H9 (cell line): ENCODE measurements at regions not wholly inside any gene's neighbourhood (a gene's known extent, or its start where the extent isn't known, plus 50 kb on each side); places are given as distances from the start of the nearest gene placed in this dataset.

Experiments
- DNase-seq: peaks from one replicate; pipeline ENCODE4 v3.0.0-alpha.2; 2017
- H2AFZ ChIP-seq: one replicate; pipeline ENCODE4 v1.6.1; 2013; ENCODE audit warnings: mild to moderate bottlenecking, low read length, control low read depth, moderate library complexity
- H2AK5ac ChIP-seq: 2 replicates; pipeline ENCODE4 v1.6.1; 2013; ENCODE audit warnings: low read length, control low read depth, mixed read lengths; ENCODE audit not compliant: insufficient read length
- H2BK120ac ChIP-seq: one replicate; pipeline ENCODE4 v1.6.1; 2013; ENCODE audit warnings: low read depth, mild to moderate bottlenecking, low read length, control low read depth, inconsistent platforms; ENCODE audit not compliant: poor library complexity, severe bottlenecking
- H2BK12ac ChIP-seq: 2 replicates; pipeline ENCODE4 v1.6.1; 2013; ENCODE audit warnings: low read length, control low read depth, mixed read lengths, low read depth; ENCODE audit not compliant: insufficient read length
- H2BK15ac ChIP-seq: 2 replicates; pipeline ENCODE4 v1.6.1; 2013; ENCODE audit warnings: low read depth, low read length, control low read depth
- H2BK20ac ChIP-seq: one replicate; pipeline ENCODE4 v1.6.1; 2013; ENCODE audit warnings: low read depth, mild to moderate bottlenecking, low read length, control low read depth, inconsistent platforms; ENCODE audit not compliant: poor library complexity, severe bottlenecking
- H2BK5ac ChIP-seq: 2 replicates; pipeline ENCODE4 v1.6.1; 2013; ENCODE audit warnings: low read length, control low read depth, mixed read lengths; ENCODE audit not compliant: insufficient read length
- H3K14ac ChIP-seq: 2 replicates; pipeline ENCODE4 v1.6.1; 2013; ENCODE audit warnings: low read length, control low read depth; ENCODE audit not compliant: insufficient read depth
- H3K18ac ChIP-seq: 2 replicates; pipeline ENCODE4 v1.6.1; 2013; ENCODE audit warnings: low read depth, mild to moderate bottlenecking, mixed read lengths, low read length, control low read depth; ENCODE audit not compliant: insufficient read length
- H3K23ac ChIP-seq: 2 replicates; pipeline ENCODE4 v1.6.1; 2013; ENCODE audit warnings: low read length, control low read depth, mixed read lengths, low read depth; ENCODE audit not compliant: insufficient read length
- H3K23me2 ChIP-seq: 2 replicates; pipeline ENCODE4 v1.6.1; 2013; ENCODE audit warnings: low read depth, mild to moderate bottlenecking, mixed read lengths, low read length, control low read depth; ENCODE audit not compliant: insufficient read length, poor library complexity, severe bottlenecking
- H3K27ac ChIP-seq: 2 replicates; pipeline ENCODE4 v1.5.1; 2013; ENCODE audit warnings: low read length, control low read depth, mixed read lengths, low read depth; ENCODE audit not compliant: insufficient read length
- H3K27me3 ChIP-seq: 2 replicates; pipeline ENCODE4 v1.6.1; 2013; ENCODE audit warnings: low read length, control low read depth, inconsistent platforms; ENCODE audit not compliant: insufficient read depth
- H3K4ac ChIP-seq: 2 replicates; pipeline ENCODE4 v1.6.1; 2013; ENCODE audit warnings: low read depth, mild to moderate bottlenecking, control low read depth, inconsistent platforms, low read length, moderate library complexity
- H3K4me1 ChIP-seq: 2 replicates; pipeline ENCODE4 v1.6.1; 2013; ENCODE audit warnings: low read length, control low read depth, inconsistent platforms; ENCODE audit not compliant: insufficient read depth
- H3K4me2 ChIP-seq: 2 replicates; pipeline ENCODE4 v1.6.1; 2013; ENCODE audit warnings: low read length, control low read depth, mixed read lengths; ENCODE audit not compliant: insufficient read length, insufficient read depth
- H3K56ac ChIP-seq: 2 replicates; pipeline ENCODE4 v1.6.1; 2013; ENCODE audit warnings: low read depth, mild to moderate bottlenecking, mixed read lengths, low read length, control low read depth; ENCODE audit not compliant: insufficient read length
- H3K79me1 ChIP-seq: 2 replicates; pipeline ENCODE4 v1.6.1; 2013; ENCODE audit warnings: low read depth, mild to moderate bottlenecking, moderate library complexity, low read length, control low read depth, inconsistent platforms; ENCODE audit not compliant: insufficient read depth, poor library complexity, severe bottlenecking
- H3K79me2 ChIP-seq: 2 replicates; pipeline ENCODE4 v1.6.1; 2013; ENCODE audit warnings: low read length, control low read depth, inconsistent platforms; ENCODE audit not compliant: insufficient read depth
- H3K9ac ChIP-seq: 2 replicates; pipeline ENCODE4 v1.6.1; 2013; ENCODE audit warnings: low read length, control low read depth, mixed read lengths; ENCODE audit not compliant: insufficient read length; ENCODE audit errors: extremely low read depth
- H3K9me3 ChIP-seq: one replicate; pipeline ENCODE4 v1.6.1; 2013; ENCODE audit warnings: low read depth, low read length, inconsistent platforms; ENCODE audit not compliant: control insufficient read depth
- H3T11ph ChIP-seq: one replicate; pipeline ENCODE4 v1.6.1; 2013; ENCODE audit warnings: mild to moderate bottlenecking, low read length, control low read depth, inconsistent platforms
- H4K20me1 ChIP-seq: one replicate; pipeline ENCODE4 v1.6.1; 2013; ENCODE audit not compliant: control insufficient read depth, insufficient read length, insufficient read depth
- H4K5ac ChIP-seq: 2 replicates; pipeline ENCODE4 v1.6.1; 2013; ENCODE audit warnings: low read depth, mild to moderate bottlenecking, mixed read lengths, low read length, control low read depth; ENCODE audit not compliant: insufficient read length
- H4K8ac ChIP-seq: replicated peaks from 2 replicates; pipeline ENCODE4 v1.6.1; 2013; ENCODE audit warnings: low read length, control low read depth, mixed read lengths, low read depth; ENCODE audit not compliant: insufficient read length
- H4K91ac ChIP-seq: 2 replicates; pipeline ENCODE4 v1.6.1; 2013; ENCODE audit warnings: low read depth, mild to moderate bottlenecking, moderate library complexity, mixed read lengths, low read length, control low read depth; ENCODE audit not compliant: insufficient read length
- H3K27ac Mint-ChIP-seq, 3 experiments: 2 replicates in 2 of 3; 3 replicates in 1 of 3; pipeline ENCODE4 v1.8.0; 2020 to 2021; ENCODE audit warnings: mixed read lengths in 3 of 3, mild to moderate bottlenecking in 1 of 3, moderate library complexity in 1 of 3
- H3K27me3 Mint-ChIP-seq: 2 replicates; pipeline ENCODE4 v1.8.0; 2021; ENCODE audit warnings: low read depth, mild to moderate bottlenecking, moderate library complexity, mixed read lengths
- H3K36me3 Mint-ChIP-seq, 3 experiments: 2 replicates in 2 of 3; 3 replicates in 1 of 3; pipeline ENCODE4 v1.8.0; 2020 to 2021; ENCODE audit warnings: low read depth in 3 of 3, mixed read lengths in 3 of 3; ENCODE audit not compliant: insufficient read depth in 1 of 3
- H3K4me1 Mint-ChIP-seq, 2 experiments: 2 replicates each; pipeline ENCODE4 v1.8.0; 2020; ENCODE audit warnings: mixed read lengths in 2 of 2
- H3K4me3 Mint-ChIP-seq, 2 experiments: 2 replicates in 1 of 2; 3 replicates in 1 of 2; pipeline ENCODE4 v1.8.0; 2020 to 2021; ENCODE audit warnings: mild to moderate bottlenecking in 2 of 2, mixed read lengths in 2 of 2, moderate library complexity in 1 of 2
- H3K9me3 Mint-ChIP-seq, 2 experiments: 2 replicates in 1 of 2; 3 replicates in 1 of 2; pipeline ENCODE4 v1.8.0; 2020; ENCODE audit warnings: mild to moderate bottlenecking in 2 of 2, mixed read lengths in 2 of 2, moderate library complexity in 1 of 2
- CTCF ChIP-seq: fragments of 200-600 bp; sonication (generic); conservative IDR thresholded peaks from 3 replicates; pipeline ENCODE4 v1.8.0; 2021; ENCODE audit warnings: antibody characterized with exemption, mild to moderate bottlenecking
- WGBS: extraction: QIAGEN DNeasy Blood & Tissue Kit; methylation state at CpG from one replicate; pipeline ENCODE4 v1.1.7; 2013; ENCODE audit warnings: missing lambda C conversion rate, low lambda C conversion rate, mixed read lengths; ENCODE audit not compliant: insufficient read length; ENCODE audit errors: extremely low coverage; 5-methylcytosine and 5-hydroxymethylcytosine counted together

GRCh38 chr14:49946320-49947141, 53.6 kb downstream of the ARF6 start:
- Histone ChIP-seq H3K14ac (no peak overlapping the region), H2AK5ac (no peak overlapping the region), H3K27ac (no peak overlapping the region), H3K23ac (no peak overlapping the region), H4K5ac (no peak overlapping the region), H3K4ac (no peak overlapping the region), H3K56ac (no peak overlapping the region), H2BK5ac (no peak overlapping the region), H2BK120ac (no peak overlapping the region), H3K9ac (no peak overlapping the region), H3K9me3 (no peaks in the 10 kb centered on the region), H3K4me2 (no peak overlapping the region), H3K27me3 (no peaks in the 10 kb centered on the region), H2AFZ (no peak overlapping the region), H4K8ac (no peak overlapping the region), H3K4me1 (no peaks in the 10 kb centered on the region), H2BK12ac (no peak overlapping the region), H2BK15ac (no peak overlapping the region), H3K23me2 (no peaks in the 10 kb centered on the region), H4K91ac (no peak overlapping the region), H2BK20ac (no peak overlapping the region), H3K79me1 (no peaks in the 10 kb centered on the region), H4K20me1 (no peaks in the 10 kb centered on the region), H3K79me2 (no peaks in the 10 kb centered on the region), H3T11ph (no peak overlapping the region), H3K18ac (no peak overlapping the region)
- Mint-ChIP-seq H3K36me3 (no peaks in the 10 kb centered on the region), H3K4me1 (no peaks in the 10 kb centered on the region), H3K9me3 (no peaks in the 10 kb centered on the region), H3K27ac (no peak overlapping the region), H3K4me3 (no peak overlapping the region), H3K27me3 (no peaks in the 10 kb centered on the region)
- no peak for TF ChIP-seq CTCF
- no CpG with 5 or more reads among the region's 10 CpGs for WGBS
- DNase-seq, result no peak
